Middle frontal gyrus (tissue), 1 donor: ENCODE measurements at regions not wholly inside any gene's neighbourhood (a gene's known extent, or its start where the extent isn't known, plus 50 kb on each side); places are given as distances from the start of the nearest gene placed in this dataset.

Experiments
- DNase-seq: peaks from one replicate; pipeline ENCODE4 v3.0.0-alpha.2; 2015; ENCODE audit warnings: low spot score; ENCODE audit errors: extremely low spot score

- no peak for DNase-seq
These were observed 1627.5 kb upstream of the TENM3 start for GRCh38 chr4:180615746-180616145.

GRCh38 chr4:180617196-180617595 is 1626.0 kb upstream of the TENM3 start:
- no peak for DNase-seq

GRCh38 chr4:180618396-180618795 is 1624.8 kb upstream of the TENM3 start:
- DNase-seq, result no peak

GRCh38 chr4:180619440-180619839 is 1623.8 kb upstream of the TENM3 start:
- no peak for DNase-seq

GRCh38 chr4:180622254-180622653 is 1620.9 kb upstream of the TENM3 start:
- DNase-seq, result no peak

- DNase-seq, result no peak
These were observed 1617.5 kb upstream of the TENM3 start for GRCh38 chr4:180625653-180626052.

- no peak for DNase-seq
These were observed 1613.1 kb upstream of the TENM3 start for GRCh38 chr4:180630012-180630665.

GRCh38 chr4:180634306-180634705 is 1608.9 kb upstream of the TENM3 start:
- no peak for DNase-seq

- DNase-seq, result no peak
These were observed 1607.9 kb upstream of the TENM3 start for GRCh38 chr4:180635281-180635680.

GRCh38 chr4:180636696-180637404 is 1606.4 kb upstream of the TENM3 start:
- DNase-seq, result no peak

GRCh38 chr4:180637616-180638015 is 1605.6 kb upstream of the TENM3 start:
- DNase-seq, result no peak

GRCh38 chr4:180640193-180640592 is 1603.0 kb upstream of the TENM3 start:
- no peak for DNase-seq

GRCh38 chr4:180641495-180641894 is 1601.7 kb upstream of the TENM3 start:
- DNase-seq, result no peak

GRCh38 chr4:180642732-180643131 is 1600.5 kb upstream of the TENM3 start:
- no peak for DNase-seq

- no peak for DNase-seq
These were observed 1592.9 kb upstream of the TENM3 start for GRCh38 chr4:180650273-180650672.

GRCh38 chr4:180652533-180652932 is 1590.7 kb upstream of the TENM3 start:
- DNase-seq, result no peak

GRCh38 chr4:180655886-180656285 is 1587.3 kb upstream of the TENM3 start:
- DNase-seq, result no peak

- DNase-seq, result no peak
These were observed 1585.3 kb upstream of the TENM3 start for GRCh38 chr4:180657881-180658280.

GRCh38 chr4:180664766-180665368 is 1578.3 kb upstream of the TENM3 start:
- peak; percentile 87 for DNase-seq

- no peak for DNase-seq
These were observed 1577.7 kb upstream of the TENM3 start for GRCh38 chr4:180665481-180665880.

- DNase-seq, result no peak
These were observed 1577.0 kb upstream of the TENM3 start for GRCh38 chr4:180665994-180666824.

- no peak for DNase-seq
These were observed 1574.5 kb upstream of the TENM3 start for GRCh38 chr4:180668732-180669131.
